ENCODE measurements at regions not wholly inside any gene's neighbourhood (a gene's known extent, or its start where the extent isn't known, plus 50 kb on each side); places are given as distances from the start of the nearest gene placed in this dataset.

- Histone ChIP-seq H3K9ac (ENCODE audit: low read depth in 1 of 2, low read length in 2 of 2) (no peak overlapping the region), H3K27ac (ENCODE audit: low read depth in 1 of 2, low read length in 2 of 2) (no peak overlapping the region), H3K4me3 (ENCODE audit: low read depth in 1 of 3, low read length in 3 of 3) (no peak overlapping the region), H3K36me3 (ENCODE audit: control insufficient read depth in 4 of 4, insufficient read depth in 3 of 4, low read depth in 1 of 4, low read length in 3 of 4) (no peaks in the 10 kb centered on the region), H3K9me3 (ENCODE audit: control insufficient read depth in 4 of 4, low read length in 3 of 4) (no peaks in the 10 kb centered on the region), H3K27me3 (ENCODE audit: control insufficient read depth in 4 of 4, insufficient read depth in 4 of 4, low read length in 3 of 4) (peaks cover 0 to 2% (median 0%) of the 10 kb centered on the region in 4 donors), H3K4me1 (ENCODE audit: control insufficient read depth in 4 of 4, insufficient read depth in 4 of 4, low read length in 3 of 4) (no peaks in the 10 kb centered on the region)
- TF ChIP-seq RXRA (IDR thresholded peaks at IDR 0.05) (no peak), GABPA (IDR thresholded peaks at IDR 0.05 in 1 of 2, conservative IDR thresholded peaks at IDR 0.05 in 1 of 2) (no peak), NR2F2 (IDR thresholded peaks at IDR 0.05) (no peak), SP1 (IDR thresholded peaks at IDR 0.05) (no peak), ZBTB33 (IDR thresholded peaks at IDR 0.05) (no peak), FOXA2 (IDR thresholded peaks at IDR 0.05) (no peak), HNF4G (IDR thresholded peaks at IDR 0.05) (no peak), EGR1 (IDR thresholded peaks at IDR 0.05; ENCODE audit: low read depth in 2 of 2) (no peak), JUND (IDR thresholded peaks at IDR 0.05) (no peak), YY1 (IDR thresholded peaks at IDR 0.05) (no peak), FOXA1 (IDR thresholded peaks at IDR 0.05) (no peak), TAF1 (conservative IDR thresholded peaks at IDR 0.05) (no peak), RAD21 (IDR thresholded peaks at IDR 0.05) (no peak)
- TF ChIP-seq, protein P1, sequence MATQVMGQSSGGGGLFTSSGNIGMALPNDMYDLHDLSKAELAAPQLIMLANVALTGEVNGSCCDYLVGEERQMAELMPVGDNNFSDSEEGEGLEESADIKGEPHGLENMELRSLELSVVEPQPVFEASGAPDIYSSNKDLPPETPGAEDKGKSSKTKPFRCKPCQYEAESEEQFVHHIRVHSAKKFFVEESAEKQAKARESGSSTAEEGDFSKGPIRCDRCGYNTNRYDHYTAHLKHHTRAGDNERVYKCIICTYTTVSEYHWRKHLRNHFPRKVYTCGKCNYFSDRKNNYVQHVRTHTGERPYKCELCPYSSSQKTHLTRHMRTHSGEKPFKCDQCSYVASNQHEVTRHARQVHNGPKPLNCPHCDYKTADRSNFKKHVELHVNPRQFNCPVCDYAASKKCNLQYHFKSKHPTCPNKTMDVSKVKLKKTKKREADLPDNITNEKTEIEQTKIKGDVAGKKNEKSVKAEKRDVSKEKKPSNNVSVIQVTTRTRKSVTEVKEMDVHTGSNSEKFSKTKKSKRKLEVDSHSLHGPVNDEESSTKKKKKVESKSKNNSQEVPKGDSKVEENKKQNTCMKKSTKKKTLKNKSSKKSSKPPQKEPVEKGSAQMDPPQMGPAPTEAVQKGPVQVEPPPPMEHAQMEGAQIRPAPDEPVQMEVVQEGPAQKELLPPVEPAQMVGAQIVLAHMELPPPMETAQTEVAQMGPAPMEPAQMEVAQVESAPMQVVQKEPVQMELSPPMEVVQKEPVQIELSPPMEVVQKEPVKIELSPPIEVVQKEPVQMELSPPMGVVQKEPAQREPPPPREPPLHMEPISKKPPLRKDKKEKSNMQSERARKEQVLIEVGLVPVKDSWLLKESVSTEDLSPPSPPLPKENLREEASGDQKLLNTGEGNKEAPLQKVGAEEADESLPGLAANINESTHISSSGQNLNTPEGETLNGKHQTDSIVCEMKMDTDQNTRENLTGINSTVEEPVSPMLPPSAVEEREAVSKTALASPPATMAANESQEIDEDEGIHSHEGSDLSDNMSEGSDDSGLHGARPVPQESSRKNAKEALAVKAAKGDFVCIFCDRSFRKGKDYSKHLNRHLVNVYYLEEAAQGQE (IDR thresholded peaks at IDR 0.05), result no peak
- TF ChIP-seq, protein P2, sequence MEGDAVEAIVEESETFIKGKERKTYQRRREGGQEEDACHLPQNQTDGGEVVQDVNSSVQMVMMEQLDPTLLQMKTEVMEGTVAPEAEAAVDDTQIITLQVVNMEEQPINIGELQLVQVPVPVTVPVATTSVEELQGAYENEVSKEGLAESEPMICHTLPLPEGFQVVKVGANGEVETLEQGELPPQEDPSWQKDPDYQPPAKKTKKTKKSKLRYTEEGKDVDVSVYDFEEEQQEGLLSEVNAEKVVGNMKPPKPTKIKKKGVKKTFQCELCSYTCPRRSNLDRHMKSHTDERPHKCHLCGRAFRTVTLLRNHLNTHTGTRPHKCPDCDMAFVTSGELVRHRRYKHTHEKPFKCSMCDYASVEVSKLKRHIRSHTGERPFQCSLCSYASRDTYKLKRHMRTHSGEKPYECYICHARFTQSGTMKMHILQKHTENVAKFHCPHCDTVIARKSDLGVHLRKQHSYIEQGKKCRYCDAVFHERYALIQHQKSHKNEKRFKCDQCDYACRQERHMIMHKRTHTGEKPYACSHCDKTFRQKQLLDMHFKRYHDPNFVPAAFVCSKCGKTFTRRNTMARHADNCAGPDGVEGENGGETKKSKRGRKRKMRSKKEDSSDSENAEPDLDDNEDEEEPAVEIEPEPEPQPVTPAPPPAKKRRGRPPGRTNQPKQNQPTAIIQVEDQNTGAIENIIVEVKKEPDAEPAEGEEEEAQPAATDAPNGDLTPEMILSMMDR (IDR thresholded peaks at IDR 0.05; ENCODE audit: low read depth, low read length, missing input control), result no peak
- DNase-seq (ENCODE audit: low spot score), result no peak
- 72% methylated on average over 4 of the region's 4 CpGs for WGBS
Measured at GRCh38 chr16:59596693-59597092, 862.6 kb upstream of the GOT2 start.

DNA sequence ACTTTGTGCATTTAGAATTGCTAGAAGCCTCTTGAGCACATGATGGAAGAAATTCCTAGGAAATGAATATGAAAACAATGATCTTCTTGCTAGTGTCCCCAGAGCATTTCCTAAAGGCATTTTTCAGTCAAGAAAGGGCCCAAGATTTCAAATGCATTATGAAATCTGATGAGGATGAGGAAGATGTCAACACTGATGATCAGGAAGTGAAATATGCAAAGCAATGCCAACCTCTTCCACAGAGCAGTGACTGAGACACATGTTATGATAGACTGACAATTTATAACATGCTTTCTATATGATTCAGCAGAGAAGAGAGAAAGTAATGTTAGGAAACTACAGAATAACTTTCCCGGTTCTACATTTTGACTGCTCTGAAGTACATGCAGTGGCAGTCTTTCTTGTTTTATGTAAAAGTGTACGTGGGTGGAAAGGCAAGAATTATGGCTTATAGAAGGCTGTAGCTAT is 859.1 kb upstream of the GOT2 start:
- DNase-seq (ENCODE audit: low spot score), result no peak
- Histone ChIP-seq H3K36me3 (ENCODE audit: control insufficient read depth in 4 of 4, insufficient read depth in 3 of 4, low read depth in 1 of 4, low read length in 3 of 4) (no peaks in the 10 kb centered on the region), H3K9ac (ENCODE audit: low read depth in 1 of 2, low read length in 2 of 2) (no peak overlapping the region), H3K4me1 (ENCODE audit: control insufficient read depth in 4 of 4, insufficient read depth in 4 of 4, low read length in 3 of 4) (no peaks in the 10 kb centered on the region), H3K27ac (ENCODE audit: low read depth in 1 of 2, low read length in 2 of 2) (no peak overlapping the region), H3K9me3 (ENCODE audit: control insufficient read depth in 4 of 4, low read length in 3 of 4) (no peaks in the 10 kb centered on the region), H3K4me3 (ENCODE audit: low read depth in 1 of 3, low read length in 3 of 3) (no peak overlapping the region), H3K27me3 (ENCODE audit: control insufficient read depth in 4 of 4, insufficient read depth in 4 of 4, low read length in 3 of 4) (peaks cover 0 to 2% (median 0%) of the 10 kb centered on the region in 4 donors)
- TF ChIP-seq SP1 (IDR thresholded peaks at IDR 0.05), result no peak
- TF ChIP-seq, protein P3, sequence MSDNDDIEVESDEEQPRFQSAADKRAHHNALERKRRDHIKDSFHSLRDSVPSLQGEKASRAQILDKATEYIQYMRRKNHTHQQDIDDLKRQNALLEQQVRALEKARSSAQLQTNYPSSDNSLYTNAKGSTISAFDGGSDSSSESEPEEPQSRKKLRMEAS (IDR thresholded peaks at IDR 0.05), result no peak
- TF ChIP-seq RAD21 (IDR thresholded peaks at IDR 0.05), result no peak
- WGBS, result 63% methylated on average over 2 of the region's 2 CpGs

Data from liver (tissue), 8 donors.